ENCODE measurements at regions not wholly inside any gene's neighbourhood (a gene's known extent, or its start where the extent isn't known, plus 50 kb on each side); places are given as distances from the start of the nearest gene placed in this dataset.

DNA sequence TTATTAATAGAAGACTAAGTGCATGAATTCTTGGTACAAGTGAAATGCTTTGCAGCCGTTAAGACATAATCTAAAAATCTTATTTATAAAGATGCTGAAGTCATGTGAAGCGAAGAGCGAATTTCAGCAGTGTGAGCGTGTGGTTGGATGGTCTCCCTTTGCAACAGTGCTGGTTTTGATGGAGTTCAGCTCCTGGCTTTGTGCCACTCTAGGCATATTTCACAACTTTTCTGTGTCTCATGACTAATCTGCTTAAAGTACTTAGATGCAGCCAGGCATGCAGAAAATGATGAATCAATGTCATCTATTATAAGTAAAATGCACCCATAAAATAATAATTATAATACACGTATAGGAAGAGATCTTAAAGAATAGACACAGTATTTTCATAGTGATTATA lies 107.2 kb upstream of the TCERG1L start:
- Histone ChIP-seq H4K20me1 (ENCODE audit: insufficient read depth) (no peaks in the 10 kb centered on the region), H3K9me3 (ENCODE audit: low read length) (peaks cover 4% of the 10 kb centered on the region), H3K27me3 (ENCODE audit: insufficient read depth, low read depth, low read length) (no peaks in the 10 kb centered on the region), H2AFZ (ENCODE audit: low read depth, low read length) (no peak overlapping the region), H3K79me2 (replicated peaks; ENCODE audit: insufficient read depth, low read length) (no peaks in the 10 kb centered on the region), H3K9ac (ENCODE audit: low read length) (no peak overlapping the region), H3K36me3 (ENCODE audit: insufficient read depth, low read length) (no peaks in the 10 kb centered on the region), H3K27ac (ENCODE audit: low read length) (no peak overlapping the region), H3K4me2 (ENCODE audit: low read length) (no peak overlapping the region), H3F3A (ENCODE audit: insufficient read depth, low read length, poor library complexity, severe bottlenecking) (no peaks in the 10 kb centered on the region), H3K9me2 (ENCODE audit: insufficient read depth, low read length) (no peaks in the 10 kb centered on the region), H3K4me3 (ENCODE audit: low read length) (no peak overlapping the region)
- TF ChIP-seq POLR2AphosphoS5 (IDR thresholded peaks at IDR 0.05) (no peak), MXI1 (conservative IDR thresholded peaks at IDR 0.05; ENCODE audit: poor library complexity, severe bottlenecking) (no peak), EP300 (conservative IDR thresholded peaks at IDR 0.05; ENCODE audit: poor library complexity, severe bottlenecking) (no peak), SMC3 (conservative IDR thresholded peaks at IDR 0.05; ENCODE audit: poor library complexity) (no peak), EZH2 (IDR thresholded peaks at IDR 0.05; ENCODE audit: borderline replicate concordance, insufficient read depth, low read length, poor library complexity, severe bottlenecking) (no peak)

DNA sequence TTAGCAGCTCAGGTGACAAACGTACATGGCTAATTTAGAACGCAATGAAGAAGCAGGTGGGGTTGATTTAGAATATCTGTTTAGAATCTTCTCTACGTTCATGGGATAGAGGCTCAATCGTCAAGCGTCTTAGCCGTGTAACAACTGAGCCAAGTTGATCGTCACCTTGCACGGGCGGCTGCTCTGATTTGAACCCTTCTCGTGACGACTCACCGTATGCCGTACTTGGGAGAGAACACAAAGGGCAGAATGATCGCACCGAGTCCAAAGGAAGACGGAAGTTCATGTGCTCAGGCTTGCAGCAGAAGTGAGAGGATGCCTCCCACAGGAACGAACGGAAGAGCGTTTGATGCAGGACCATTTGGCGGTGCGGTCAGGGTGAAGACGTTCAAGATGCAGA lies 108.3 kb upstream of the TCERG1L start:
- Histone ChIP-seq H3K4me3 (ENCODE audit: low read length) (no peak overlapping the region), H3K9me3 (ENCODE audit: low read length) (peaks cover 4% of the 10 kb centered on the region), H3K79me2 (replicated peaks; ENCODE audit: insufficient read depth, low read length) (no peaks in the 10 kb centered on the region), H2AFZ (ENCODE audit: low read depth, low read length) (no peak overlapping the region), H3F3A (ENCODE audit: insufficient read depth, low read length, poor library complexity, severe bottlenecking) (no peaks in the 10 kb centered on the region), H3K36me3 (ENCODE audit: insufficient read depth, low read length) (no peaks in the 10 kb centered on the region), H4K20me1 (ENCODE audit: insufficient read depth) (no peaks in the 10 kb centered on the region), H3K9ac (ENCODE audit: low read length) (no peak overlapping the region), H3K27ac (ENCODE audit: low read length) (no peak overlapping the region), H3K4me2 (ENCODE audit: low read length) (no peak overlapping the region), H3K27me3 (ENCODE audit: insufficient read depth, low read depth, low read length) (no peaks in the 10 kb centered on the region), H3K9me2 (ENCODE audit: insufficient read depth, low read length) (no peaks in the 10 kb centered on the region)
- TF ChIP-seq EZH2 (IDR thresholded peaks at IDR 0.05; ENCODE audit: borderline replicate concordance, insufficient read depth, low read length, poor library complexity, severe bottlenecking) = no peak
- no peak for TF ChIP-seq POLR2AphosphoS5 (IDR thresholded peaks at IDR 0.05)
- TF ChIP-seq MXI1 (conservative IDR thresholded peaks at IDR 0.05; ENCODE audit: poor library complexity, severe bottlenecking) = no peak
- no peak for TF ChIP-seq TAF1 (IDR thresholded peaks at IDR 0.05; ENCODE audit: low read depth)
- TF ChIP-seq, protein P1, sequence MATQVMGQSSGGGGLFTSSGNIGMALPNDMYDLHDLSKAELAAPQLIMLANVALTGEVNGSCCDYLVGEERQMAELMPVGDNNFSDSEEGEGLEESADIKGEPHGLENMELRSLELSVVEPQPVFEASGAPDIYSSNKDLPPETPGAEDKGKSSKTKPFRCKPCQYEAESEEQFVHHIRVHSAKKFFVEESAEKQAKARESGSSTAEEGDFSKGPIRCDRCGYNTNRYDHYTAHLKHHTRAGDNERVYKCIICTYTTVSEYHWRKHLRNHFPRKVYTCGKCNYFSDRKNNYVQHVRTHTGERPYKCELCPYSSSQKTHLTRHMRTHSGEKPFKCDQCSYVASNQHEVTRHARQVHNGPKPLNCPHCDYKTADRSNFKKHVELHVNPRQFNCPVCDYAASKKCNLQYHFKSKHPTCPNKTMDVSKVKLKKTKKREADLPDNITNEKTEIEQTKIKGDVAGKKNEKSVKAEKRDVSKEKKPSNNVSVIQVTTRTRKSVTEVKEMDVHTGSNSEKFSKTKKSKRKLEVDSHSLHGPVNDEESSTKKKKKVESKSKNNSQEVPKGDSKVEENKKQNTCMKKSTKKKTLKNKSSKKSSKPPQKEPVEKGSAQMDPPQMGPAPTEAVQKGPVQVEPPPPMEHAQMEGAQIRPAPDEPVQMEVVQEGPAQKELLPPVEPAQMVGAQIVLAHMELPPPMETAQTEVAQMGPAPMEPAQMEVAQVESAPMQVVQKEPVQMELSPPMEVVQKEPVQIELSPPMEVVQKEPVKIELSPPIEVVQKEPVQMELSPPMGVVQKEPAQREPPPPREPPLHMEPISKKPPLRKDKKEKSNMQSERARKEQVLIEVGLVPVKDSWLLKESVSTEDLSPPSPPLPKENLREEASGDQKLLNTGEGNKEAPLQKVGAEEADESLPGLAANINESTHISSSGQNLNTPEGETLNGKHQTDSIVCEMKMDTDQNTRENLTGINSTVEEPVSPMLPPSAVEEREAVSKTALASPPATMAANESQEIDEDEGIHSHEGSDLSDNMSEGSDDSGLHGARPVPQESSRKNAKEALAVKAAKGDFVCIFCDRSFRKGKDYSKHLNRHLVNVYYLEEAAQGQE (IDR thresholded peaks at IDR 0.05; ENCODE audit: borderline replicate concordance) = no peak
- TF ChIP-seq, protein P2, sequence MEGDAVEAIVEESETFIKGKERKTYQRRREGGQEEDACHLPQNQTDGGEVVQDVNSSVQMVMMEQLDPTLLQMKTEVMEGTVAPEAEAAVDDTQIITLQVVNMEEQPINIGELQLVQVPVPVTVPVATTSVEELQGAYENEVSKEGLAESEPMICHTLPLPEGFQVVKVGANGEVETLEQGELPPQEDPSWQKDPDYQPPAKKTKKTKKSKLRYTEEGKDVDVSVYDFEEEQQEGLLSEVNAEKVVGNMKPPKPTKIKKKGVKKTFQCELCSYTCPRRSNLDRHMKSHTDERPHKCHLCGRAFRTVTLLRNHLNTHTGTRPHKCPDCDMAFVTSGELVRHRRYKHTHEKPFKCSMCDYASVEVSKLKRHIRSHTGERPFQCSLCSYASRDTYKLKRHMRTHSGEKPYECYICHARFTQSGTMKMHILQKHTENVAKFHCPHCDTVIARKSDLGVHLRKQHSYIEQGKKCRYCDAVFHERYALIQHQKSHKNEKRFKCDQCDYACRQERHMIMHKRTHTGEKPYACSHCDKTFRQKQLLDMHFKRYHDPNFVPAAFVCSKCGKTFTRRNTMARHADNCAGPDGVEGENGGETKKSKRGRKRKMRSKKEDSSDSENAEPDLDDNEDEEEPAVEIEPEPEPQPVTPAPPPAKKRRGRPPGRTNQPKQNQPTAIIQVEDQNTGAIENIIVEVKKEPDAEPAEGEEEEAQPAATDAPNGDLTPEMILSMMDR (IDR thresholded peaks at IDR 0.05; ENCODE audit: poor library complexity, severe bottlenecking) = no peak
- no peak for TF ChIP-seq RAD21 (conservative IDR thresholded peaks at IDR 0.05)
- TF ChIP-seq EP300 (conservative IDR thresholded peaks at IDR 0.05; ENCODE audit: poor library complexity, severe bottlenecking) = no peak
- TF ChIP-seq SMC3 (conservative IDR thresholded peaks at IDR 0.05; ENCODE audit: poor library complexity) = no peak
